Uterus (tissue), 3 donors: ENCODE measurements at regions not wholly inside any gene's neighbourhood (a gene's known extent, or its start where the extent isn't known, plus 50 kb on each side); places are given as distances from the start of the nearest gene placed in this dataset.

Source experiments
- DNase-seq, 2 donors: peaks; one replicate each; pipeline ENCODE4 v3.0.0-alpha.2; 2019 to 2020
- H3K27ac ChIP-seq, 2 donors: fragments of 200-600 bp; sonication (generic); 1 replicate in 1 of 2; 2 replicates in 1 of 2; pipeline ENCODE4 v1.5.1; 2016 to 2018
- H3K27me3 ChIP-seq, 2 donors: fragments of 200-600 bp; sonication (generic); one replicate each; pipeline ENCODE4 v1.5.1; 2018 to 2019; ENCODE audit warnings: control low read depth in 1 of 2
- H3K36me3 ChIP-seq, 2 donors: fragments of 200-600 bp; sonication (generic); one replicate each; pipeline ENCODE4 v1.5.1; 2019; ENCODE audit warnings: control low read depth in 1 of 2
- H3K4me1 ChIP-seq, 2 donors: fragments of 200-600 bp; sonication (generic); one replicate each; pipeline ENCODE4 v1.5.1; 2018 to 2019; ENCODE audit warnings: control low read depth in 1 of 2
- H3K4me3 ChIP-seq, 2 donors: fragments of 200-600 bp; sonication (generic); 1 replicate in 1 of 2; 2 replicates in 1 of 2; pipeline ENCODE4 v1.5.1; 2018 to 2019; ENCODE audit warnings: mild to moderate bottlenecking in 1 of 2
- H3K9me3 ChIP-seq, 2 donors: fragments of 200-600 bp; sonication (generic); one replicate each; pipeline ENCODE4 v1.5.1; 2019; ENCODE audit warnings: control low read depth in 1 of 2
- POLR2A ChIP-seq, 2 donors: fragments of 450-650 bp; IDR thresholded peaks; one replicate each; pipeline ENCODE4 v1.6.1; 2016; ENCODE audit warnings: antibody characterized with exemption in 2 of 2, mild to moderate bottlenecking in 1 of 2, moderate library complexity in 1 of 2
- intact Hi-C: fragments of 100-400 bp; cut with DNase I; formaldehyde crosslinking; loops from one replicate; pipeline ENCODE4 v1.15.1; 2023; ENCODE audit warnings: low total_unique reads
- TF ChIP-seq, protein P1 (sequence below), 4 experiments: fragments of 200-600 bp in 2 of 4; fragments of 450-650 bp in 2 of 4; sonication (generic) in 2 of 4; IDR thresholded peaks; one replicate each; pipeline ENCODE4 v1.5.1; 2016 to 2019; ENCODE audit warnings: antibody characterized with exemption in 4 of 4, mild to moderate bottlenecking in 2 of 4, moderate library complexity in 1 of 4
- donor health status: DM: yes; HTN: yes; CAD: no.

DNA sequence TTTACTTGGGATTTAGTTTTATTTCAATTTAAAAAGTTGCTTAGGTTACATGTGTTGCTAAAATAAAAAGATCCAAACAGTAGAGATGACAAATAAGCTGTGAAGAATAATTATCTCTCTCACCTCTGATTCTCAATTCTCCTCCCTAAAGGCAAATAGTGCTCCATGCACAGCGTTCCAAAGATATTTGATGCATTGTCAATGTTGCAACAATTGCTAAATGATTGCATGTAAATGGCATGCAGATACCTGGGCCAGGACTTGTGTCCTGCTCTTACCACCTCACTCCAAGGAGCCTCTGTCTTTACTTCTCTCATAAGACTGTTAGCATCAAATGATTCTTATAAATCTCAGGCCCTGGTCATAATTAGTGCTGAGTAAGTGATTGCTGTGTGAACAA is 217.7 kb downstream of the SEC23IP start:
- Histone ChIP-seq H3K9me3 (no peaks in the 10 kb centered on the region), H3K4me1 (no peaks in the 10 kb centered on the region), H3K27me3 (no peaks in the 10 kb centered on the region), H3K4me3 (no peak overlapping the region), H3K27ac (no peak overlapping the region), H3K36me3 (no peaks in the 10 kb centered on the region)
- DNase-seq: no peak
- no peak for TF ChIP-seq POLR2A (IDR thresholded peaks at IDR 0.05)
- TF ChIP-seq, protein P1, sequence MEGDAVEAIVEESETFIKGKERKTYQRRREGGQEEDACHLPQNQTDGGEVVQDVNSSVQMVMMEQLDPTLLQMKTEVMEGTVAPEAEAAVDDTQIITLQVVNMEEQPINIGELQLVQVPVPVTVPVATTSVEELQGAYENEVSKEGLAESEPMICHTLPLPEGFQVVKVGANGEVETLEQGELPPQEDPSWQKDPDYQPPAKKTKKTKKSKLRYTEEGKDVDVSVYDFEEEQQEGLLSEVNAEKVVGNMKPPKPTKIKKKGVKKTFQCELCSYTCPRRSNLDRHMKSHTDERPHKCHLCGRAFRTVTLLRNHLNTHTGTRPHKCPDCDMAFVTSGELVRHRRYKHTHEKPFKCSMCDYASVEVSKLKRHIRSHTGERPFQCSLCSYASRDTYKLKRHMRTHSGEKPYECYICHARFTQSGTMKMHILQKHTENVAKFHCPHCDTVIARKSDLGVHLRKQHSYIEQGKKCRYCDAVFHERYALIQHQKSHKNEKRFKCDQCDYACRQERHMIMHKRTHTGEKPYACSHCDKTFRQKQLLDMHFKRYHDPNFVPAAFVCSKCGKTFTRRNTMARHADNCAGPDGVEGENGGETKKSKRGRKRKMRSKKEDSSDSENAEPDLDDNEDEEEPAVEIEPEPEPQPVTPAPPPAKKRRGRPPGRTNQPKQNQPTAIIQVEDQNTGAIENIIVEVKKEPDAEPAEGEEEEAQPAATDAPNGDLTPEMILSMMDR (IDR thresholded peaks at IDR 0.05): no peak
- intact Hi-C loops: no loop called here

DNA sequence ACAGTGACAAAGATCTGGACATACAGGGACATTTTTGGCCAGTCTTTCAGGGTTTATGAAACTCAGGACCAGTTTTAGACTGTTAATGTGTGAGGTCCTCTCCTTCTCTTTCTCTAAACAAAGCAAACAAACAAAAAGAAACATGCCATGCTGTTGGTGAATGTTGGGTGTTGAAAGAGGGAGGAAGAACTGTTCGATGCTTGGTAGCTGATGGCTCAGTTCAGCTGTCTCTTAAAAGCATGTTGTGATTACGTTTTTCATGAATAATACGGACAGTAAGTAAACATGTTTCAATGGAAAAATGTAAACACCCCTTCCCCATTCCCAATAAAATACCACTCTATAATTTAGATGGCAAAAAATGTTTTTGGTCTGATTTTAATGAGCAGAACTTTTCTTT is 219.1 kb downstream of the SEC23IP start:
- Histone ChIP-seq H3K27ac (no peak overlapping the region), H3K27me3 (no peaks in the 10 kb centered on the region), H3K4me3 (no peak overlapping the region), H3K9me3 (no peaks in the 10 kb centered on the region), H3K36me3 (no peaks in the 10 kb centered on the region), H3K4me1 (no peaks in the 10 kb centered on the region)
- TF ChIP-seq, protein P1 (IDR thresholded peaks at IDR 0.05): no peak
- TF ChIP-seq POLR2A (IDR thresholded peaks at IDR 0.05): no peak
- intact Hi-C loops: no loop called here
- DNase-seq: no peak

DNA sequence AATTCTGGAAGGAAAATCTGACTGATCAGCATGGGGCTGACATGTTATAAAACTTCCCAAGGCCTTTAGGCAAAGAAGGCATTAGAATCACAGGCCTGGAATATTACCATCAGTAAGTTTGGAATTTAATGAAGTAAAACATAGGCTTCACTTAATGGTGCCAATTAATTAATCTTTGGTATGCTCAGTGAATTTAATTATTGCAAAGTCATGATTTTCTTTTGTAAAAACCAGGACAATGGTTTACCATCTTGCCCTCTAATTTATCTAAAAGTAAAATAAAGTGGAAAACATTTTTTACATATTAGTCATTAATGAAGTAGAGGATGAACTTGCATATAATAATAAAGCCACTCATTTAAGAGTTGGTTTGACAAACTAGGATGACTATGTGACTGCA is 220.3 kb downstream of the SEC23IP start:
- Histone ChIP-seq H3K4me3 (no peak overlapping the region), H3K36me3 (no peaks in the 10 kb centered on the region), H3K4me1 (no peaks in the 10 kb centered on the region), H3K9me3 (no peaks in the 10 kb centered on the region), H3K27ac (no peak overlapping the region), H3K27me3 (no peaks in the 10 kb centered on the region)
- TF ChIP-seq POLR2A (IDR thresholded peaks at IDR 0.05): no peak
- TF ChIP-seq, protein P1 (IDR thresholded peaks at IDR 0.05): no peak
- intact Hi-C loops: no loop called here
- DNase-seq: no peak

DNA sequence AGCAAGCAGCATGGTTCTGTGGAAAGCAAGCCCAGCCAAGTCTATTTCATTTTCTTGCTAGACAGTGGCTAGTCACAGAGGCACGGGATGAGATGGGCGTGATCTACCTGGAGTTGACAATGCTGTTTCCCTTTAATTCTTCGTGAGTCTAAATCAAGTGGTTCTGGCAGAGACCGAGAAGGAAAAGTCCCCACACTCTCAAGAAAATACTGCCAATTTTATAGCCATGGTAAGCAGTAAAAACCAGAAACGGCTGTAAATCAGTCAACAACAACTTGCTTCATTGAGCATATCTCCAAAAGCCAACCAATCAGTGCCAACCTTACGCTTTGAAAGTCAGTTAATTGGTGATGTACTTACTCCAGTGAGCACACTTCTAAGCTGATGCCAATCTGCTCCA is 223.4 kb downstream of the SEC23IP start:
- H3K27me3 ChIP-seq: no peaks in the 10 kb centered on the region
- H3K4me1 ChIP-seq: no peaks in the 10 kb centered on the region
- no peak overlapping the region for H3K27ac ChIP-seq
- intact Hi-C loops: no loop called here
- no peak for DNase-seq
- TF ChIP-seq POLR2A (IDR thresholded peaks at IDR 0.05): no peak
- TF ChIP-seq, protein P1 (IDR thresholded peaks at IDR 0.05): no peak
- no peaks in the 10 kb centered on the region for H3K36me3 ChIP-seq
- H3K9me3 ChIP-seq: no peaks in the 10 kb centered on the region
- no peak overlapping the region for H3K4me3 ChIP-seq

DNA sequence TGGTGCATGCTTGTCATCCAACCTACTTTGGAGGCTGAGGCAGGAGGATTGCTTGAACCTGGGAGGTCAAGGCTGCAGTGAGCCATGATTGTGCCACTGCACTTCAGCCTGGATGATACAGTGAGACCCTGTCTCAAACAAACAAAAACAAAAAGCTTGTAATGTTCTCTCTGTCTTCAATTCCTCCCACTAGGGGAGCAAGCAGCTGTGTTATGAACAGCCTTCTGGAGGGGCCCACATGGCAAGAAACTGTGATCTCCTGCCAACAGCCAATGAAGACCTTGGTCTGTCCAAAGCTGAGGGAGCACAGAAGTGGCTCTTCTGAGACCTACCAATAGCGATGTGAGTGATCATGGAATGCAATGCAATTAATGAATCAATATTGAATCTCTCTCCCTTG is 229.2 kb downstream of the SEC23IP start:
- no peak for TF ChIP-seq POLR2A (IDR thresholded peaks at IDR 0.05)
- TF ChIP-seq, protein P1 (IDR thresholded peaks at IDR 0.05): no peak
- no peak overlapping the region for H3K4me3 ChIP-seq
- H3K36me3 ChIP-seq: no peaks in the 10 kb centered on the region
- intact Hi-C loops: no loop called here
- H3K9me3 ChIP-seq: no peaks in the 10 kb centered on the region
- no peak for DNase-seq
- no peaks in the 10 kb centered on the region for H3K4me1 ChIP-seq
- no peak overlapping the region for H3K27ac ChIP-seq
- H3K27me3 ChIP-seq: no peaks in the 10 kb centered on the region
